GM18868 (cell line): ENCODE measurements at regions not wholly inside any gene's neighbourhood (a gene's known extent, or its start where the extent isn't known, plus 50 kb on each side); places are given as distances from the start of the nearest gene placed in this dataset.
"Not testable (repeated sequence)": the region's sequence is repeated elsewhere in the genome, so short reads cannot be mapped to it uniquely, and the experiment has no call there.

ENCODE experiments used
- ATAC-seq: cut with Tn5 transposase; IDR thresholded peaks from one replicate; pipeline ENCODE4 v1.9.1; 2021; ENCODE audit warnings: mild to moderate bottlenecking, moderate library complexity; ENCODE audit not compliant: unreplicated experiment

DNA sequence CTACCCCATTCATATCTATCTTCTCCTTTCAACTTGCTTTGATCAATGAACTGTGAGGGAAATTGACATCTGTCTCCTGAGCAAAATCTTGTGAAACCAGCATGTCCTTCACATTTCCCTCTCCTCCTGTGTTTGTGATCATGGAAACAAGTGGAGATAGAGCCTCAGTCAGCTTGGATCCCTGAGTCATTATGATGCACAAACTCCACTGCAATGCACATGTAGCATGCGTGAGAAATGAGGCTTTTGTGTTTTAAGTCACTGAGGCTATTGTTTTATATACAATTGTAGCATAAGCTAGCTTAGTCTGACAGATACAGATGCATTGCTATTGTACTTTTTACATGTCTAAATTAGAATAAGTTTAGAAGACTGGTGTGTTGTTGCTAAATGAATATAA is 85.2 kb upstream of the HNMT start:
- no peak for ATAC-seq

DNA sequence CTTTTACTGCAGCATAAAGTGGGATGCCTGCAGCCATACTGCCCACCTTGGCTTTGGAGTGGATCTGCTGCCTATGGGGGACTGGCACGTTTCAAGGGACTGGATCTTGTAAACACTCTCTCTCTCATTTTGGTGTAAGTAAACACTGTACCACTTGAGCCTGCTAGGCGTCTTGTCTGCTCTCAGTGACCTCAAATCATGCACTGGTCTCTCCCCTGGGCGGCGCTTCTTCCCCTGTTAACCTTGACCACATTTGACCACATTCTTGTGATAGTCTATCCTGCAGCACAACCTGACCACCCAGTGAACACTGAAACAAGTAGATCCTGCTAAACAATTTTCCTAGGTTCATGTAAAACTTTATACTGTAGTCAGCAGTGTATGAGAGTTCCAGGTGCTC is 82.6 kb upstream of the HNMT start:
- no peak for ATAC-seq

- no peak for ATAC-seq
Measured at GRCh38 chr2:137886083-137886831, 78.0 kb upstream of the HNMT start.

- no peak for ATAC-seq
Measured at GRCh38 chr2:137888845-137889244, 75.4 kb upstream of the HNMT start.

- ATAC-seq = no peak
Measured at GRCh38 chr2:137892739-137893138, 71.5 kb upstream of the HNMT start.

DNA sequence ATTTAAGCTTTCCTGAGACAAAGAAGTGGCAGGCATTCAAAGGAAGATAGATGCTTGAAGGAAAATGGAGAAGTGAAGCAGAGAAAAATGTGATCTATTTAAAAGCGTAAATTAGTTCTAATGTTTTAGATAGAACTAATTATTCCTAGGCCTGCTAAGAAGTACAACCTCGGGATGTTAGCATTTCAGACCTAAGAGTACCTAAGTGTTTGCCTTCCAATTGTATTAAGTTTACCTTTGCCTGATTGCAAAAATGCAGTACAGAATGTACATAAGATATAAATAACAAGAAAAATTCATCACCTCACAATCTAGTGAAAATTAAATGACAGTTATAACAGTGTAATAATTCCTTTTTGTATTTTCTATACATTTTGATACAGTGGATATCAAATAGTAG is 71.1 kb upstream of the HNMT start:
- ATAC-seq = no peak

DNA sequence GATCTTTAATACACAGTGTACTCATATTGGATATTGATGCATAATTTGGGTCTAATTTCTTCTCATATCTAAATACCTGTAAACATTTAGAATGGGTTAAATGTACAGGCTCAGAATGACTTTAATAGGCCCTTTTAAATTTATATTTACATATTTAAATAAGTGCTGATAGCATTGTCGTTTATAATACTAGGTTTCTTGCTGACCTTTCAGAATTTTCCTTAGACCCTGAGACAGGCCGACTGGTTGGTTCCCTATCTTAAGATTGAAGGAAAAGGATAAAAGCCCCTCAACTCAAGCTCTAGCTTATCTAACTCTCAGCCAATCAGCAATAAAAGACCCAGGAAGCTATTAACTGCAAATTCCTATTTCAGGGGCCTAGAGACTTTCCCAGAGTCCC is 67.8 kb upstream of the HNMT start:
- ATAC-seq = no peak

GRCh38 chr2:137897082-137897481 is 67.2 kb upstream of the HNMT start:
- no peak for ATAC-seq

GRCh38 chr2:137900421-137901141 is 63.7 kb upstream of the HNMT start:
- no peak for ATAC-seq

GRCh38 chr2:137910641-137911040 is 53.6 kb upstream of the HNMT start:
- no peak for ATAC-seq

GRCh38 chr2:137912371-137912770 is 51.9 kb upstream of the HNMT start:
- ATAC-seq = peak; percentile 55

DNA sequence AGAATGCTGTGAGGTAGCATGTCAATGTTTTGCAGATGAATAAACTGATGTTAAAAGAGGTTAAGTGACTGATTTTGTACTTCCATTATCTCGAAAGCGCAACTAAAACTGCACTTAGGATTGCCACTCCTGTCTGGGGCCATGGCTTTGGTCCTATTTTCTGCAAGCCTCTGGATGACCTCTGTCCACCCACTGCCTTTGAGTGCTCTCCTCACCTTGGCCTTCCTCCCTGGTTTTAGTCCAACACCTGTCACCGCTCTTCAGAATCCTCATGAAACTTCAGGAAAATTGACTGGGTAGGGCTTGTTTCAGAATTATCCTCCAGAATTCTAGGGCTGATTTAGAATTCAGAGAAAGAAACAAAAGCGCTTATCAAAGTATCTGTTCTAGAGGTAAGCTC is 51.1 kb upstream of the HNMT start:
- no peak for ATAC-seq

- not testable (repeated sequence) for ATAC-seq
Measured at GRCh38 chr2:137913648-137914047, 50.6 kb upstream of the HNMT start.
